Hepatocyte (in vitro differentiated cells): ENCODE measurements at regions not wholly inside any gene's neighbourhood (a gene's known extent, or its start where the extent isn't known, plus 50 kb on each side); places are given as distances from the start of the nearest gene placed in this dataset.

Source experiments
- EZH2 ChIP-seq: fragments of 200-600 bp; sonication (generic); IDR thresholded peaks from 2 replicates; pipeline ENCODE4 v1.6.1; 2016; ENCODE audit warnings: antibody characterized with exemption, mild to moderate bottlenecking, borderline replicate concordance
- EZH2phosphoT487 ChIP-seq: fragments of 200-600 bp; sonication (generic); IDR thresholded peaks from one replicate; pipeline ENCODE4 v1.6.1; 2018; ENCODE audit warnings: antibody characterized with exemption, mild to moderate bottlenecking, low read depth, moderate library complexity; ENCODE audit not compliant: unreplicated experiment, severe bottlenecking
- TF ChIP-seq, protein P1 (sequence below): fragments of 200-600 bp; sonication (generic); IDR thresholded peaks from 2 replicates; pipeline ENCODE4 v1.5.1; 2016; ENCODE audit warnings: antibody characterized with exemption, mild to moderate bottlenecking; ENCODE audit not compliant: poor library complexity

DNA sequence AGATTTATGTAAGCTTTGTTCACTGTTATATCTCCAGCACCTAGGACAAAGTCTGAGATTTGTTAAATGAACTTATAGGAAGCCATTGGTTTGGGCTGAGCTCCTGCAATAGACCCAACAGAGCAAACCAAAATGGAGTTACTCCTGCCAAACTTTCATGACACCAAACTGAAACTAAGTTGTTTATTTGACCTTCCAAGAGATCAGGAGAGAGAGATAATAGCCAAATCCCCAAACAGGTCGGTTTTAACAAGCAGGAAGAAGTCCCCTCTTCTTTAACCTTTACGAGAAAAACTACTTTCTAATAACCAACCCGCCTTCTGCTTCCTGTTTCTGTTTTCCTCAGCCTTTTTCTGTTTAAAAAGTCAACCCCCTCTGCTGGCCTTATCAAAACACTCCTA, 54.9 kb upstream of the ATP12A start:
- TF ChIP-seq, protein P1, sequence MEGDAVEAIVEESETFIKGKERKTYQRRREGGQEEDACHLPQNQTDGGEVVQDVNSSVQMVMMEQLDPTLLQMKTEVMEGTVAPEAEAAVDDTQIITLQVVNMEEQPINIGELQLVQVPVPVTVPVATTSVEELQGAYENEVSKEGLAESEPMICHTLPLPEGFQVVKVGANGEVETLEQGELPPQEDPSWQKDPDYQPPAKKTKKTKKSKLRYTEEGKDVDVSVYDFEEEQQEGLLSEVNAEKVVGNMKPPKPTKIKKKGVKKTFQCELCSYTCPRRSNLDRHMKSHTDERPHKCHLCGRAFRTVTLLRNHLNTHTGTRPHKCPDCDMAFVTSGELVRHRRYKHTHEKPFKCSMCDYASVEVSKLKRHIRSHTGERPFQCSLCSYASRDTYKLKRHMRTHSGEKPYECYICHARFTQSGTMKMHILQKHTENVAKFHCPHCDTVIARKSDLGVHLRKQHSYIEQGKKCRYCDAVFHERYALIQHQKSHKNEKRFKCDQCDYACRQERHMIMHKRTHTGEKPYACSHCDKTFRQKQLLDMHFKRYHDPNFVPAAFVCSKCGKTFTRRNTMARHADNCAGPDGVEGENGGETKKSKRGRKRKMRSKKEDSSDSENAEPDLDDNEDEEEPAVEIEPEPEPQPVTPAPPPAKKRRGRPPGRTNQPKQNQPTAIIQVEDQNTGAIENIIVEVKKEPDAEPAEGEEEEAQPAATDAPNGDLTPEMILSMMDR = peak; percentile 24
- TF ChIP-seq EZH2phosphoT487 (no peak), EZH2 (no peak)
